GM23338 (cell line): ENCODE measurements at regions not wholly inside any gene's neighbourhood (a gene's known extent, or its start where the extent isn't known, plus 50 kb on each side); places are given as distances from the start of the nearest gene placed in this dataset.

Experiments
- CTCF ChIP-seq, 2 experiments: fragments of 200-600 bp in 1 of 2; sonication (generic) in 1 of 2; conservative IDR thresholded peaks; 2 replicates each; pipeline versions ENCODE4 v1.5.1 to v1.6.1; 2016 to 2017; ENCODE audit warnings: antibody characterized with exemption in 2 of 2, low read depth in 2 of 2, mild to moderate bottlenecking in 2 of 2, moderate library complexity in 1 of 2
- EZH2 ChIP-seq: fragments of 200-600 bp; sonication (generic); IDR thresholded peaks from one replicate; pipeline ENCODE4 v1.8.0; 2017; ENCODE audit warnings: antibody characterized with exemption, mild to moderate bottlenecking, low read depth; ENCODE audit not compliant: unreplicated experiment

GRCh38 chr10:118496525-118496924, 98.9 kb downstream of the PRLHR start:
- TF ChIP-seq CTCF (conservative IDR thresholded peaks at IDR 0.05; ENCODE audit: low read depth in 2 of 2) (no peak), EZH2 (no peak)
